ENCODE measurements at regions not wholly inside any gene's neighbourhood (a gene's known extent, or its start where the extent isn't known, plus 50 kb on each side); places are given as distances from the start of the nearest gene placed in this dataset.
"Not testable (repeated sequence)": the region's sequence is repeated elsewhere in the genome, so short reads cannot be mapped to it uniquely, and the experiment has no call there.

DNA sequence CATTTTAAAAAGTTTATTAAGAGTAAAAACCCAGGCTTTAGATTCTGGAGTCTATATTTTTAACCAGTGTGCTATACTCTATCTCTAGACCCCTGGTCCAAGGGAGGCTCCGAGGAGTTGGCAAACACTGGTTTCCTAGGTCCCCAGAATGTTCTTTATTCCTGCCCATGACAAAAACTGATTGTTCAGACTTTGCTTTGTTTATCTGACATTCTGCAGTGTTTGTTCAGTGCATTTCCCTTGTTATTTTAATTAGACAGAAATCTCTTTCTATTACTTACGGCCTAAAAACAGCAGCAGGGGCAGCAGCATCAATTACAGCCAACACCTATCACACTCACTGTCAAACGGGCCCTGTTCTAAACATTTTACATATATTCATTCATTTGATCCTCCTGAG, 2011.6 kb upstream of the WWC1 start:
- intact Hi-C loops (cut with DNase I): no loop called here
- H3K27ac ChIP-seq: no peak overlapping the region
- TF ChIP-seq, protein P1, sequence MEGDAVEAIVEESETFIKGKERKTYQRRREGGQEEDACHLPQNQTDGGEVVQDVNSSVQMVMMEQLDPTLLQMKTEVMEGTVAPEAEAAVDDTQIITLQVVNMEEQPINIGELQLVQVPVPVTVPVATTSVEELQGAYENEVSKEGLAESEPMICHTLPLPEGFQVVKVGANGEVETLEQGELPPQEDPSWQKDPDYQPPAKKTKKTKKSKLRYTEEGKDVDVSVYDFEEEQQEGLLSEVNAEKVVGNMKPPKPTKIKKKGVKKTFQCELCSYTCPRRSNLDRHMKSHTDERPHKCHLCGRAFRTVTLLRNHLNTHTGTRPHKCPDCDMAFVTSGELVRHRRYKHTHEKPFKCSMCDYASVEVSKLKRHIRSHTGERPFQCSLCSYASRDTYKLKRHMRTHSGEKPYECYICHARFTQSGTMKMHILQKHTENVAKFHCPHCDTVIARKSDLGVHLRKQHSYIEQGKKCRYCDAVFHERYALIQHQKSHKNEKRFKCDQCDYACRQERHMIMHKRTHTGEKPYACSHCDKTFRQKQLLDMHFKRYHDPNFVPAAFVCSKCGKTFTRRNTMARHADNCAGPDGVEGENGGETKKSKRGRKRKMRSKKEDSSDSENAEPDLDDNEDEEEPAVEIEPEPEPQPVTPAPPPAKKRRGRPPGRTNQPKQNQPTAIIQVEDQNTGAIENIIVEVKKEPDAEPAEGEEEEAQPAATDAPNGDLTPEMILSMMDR (IDR thresholded peaks at IDR 0.05): no peak
- no peak overlapping the region for H3K4me3 ChIP-seq
- ATAC-seq (no peak), DNase-seq (no peak)
- no peaks in the 10 kb centered on the region for H3K4me1 ChIP-seq
- no peaks in the 10 kb centered on the region for H3K36me3 ChIP-seq
- no peaks in the 10 kb centered on the region for H3K27me3 ChIP-seq
- no peaks in the 10 kb centered on the region for H3K9me3 ChIP-seq

DNA sequence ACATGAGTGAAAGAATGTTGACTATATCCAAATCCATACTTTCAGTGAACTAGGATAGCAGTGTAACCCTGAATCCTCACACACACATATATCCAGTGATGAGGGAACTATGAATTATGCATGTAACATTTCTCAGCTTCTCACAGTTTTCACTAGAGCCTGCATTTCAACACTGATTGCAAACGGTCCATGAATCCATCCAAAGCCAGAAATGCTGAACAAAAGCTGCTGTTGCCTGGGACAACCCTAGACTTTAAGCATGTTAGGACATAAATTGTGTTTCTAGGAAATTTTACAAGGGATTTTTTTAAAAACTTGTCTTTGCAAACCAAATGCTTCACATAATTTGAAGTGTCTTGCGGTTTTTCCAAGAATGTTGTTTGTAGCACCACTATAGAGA, 2010.0 kb upstream of the WWC1 start:
- no peaks in the 10 kb centered on the region for H3K36me3 ChIP-seq
- TF ChIP-seq, protein P1 (IDR thresholded peaks at IDR 0.05): no peak
- H3K9me3 ChIP-seq: no peaks in the 10 kb centered on the region
- no peak overlapping the region for H3K27ac ChIP-seq
- no peaks in the 10 kb centered on the region for H3K4me1 ChIP-seq
- DNase-seq (no peak), ATAC-seq (no peak)
- no peaks in the 10 kb centered on the region for H3K27me3 ChIP-seq
- no peak overlapping the region for H3K4me3 ChIP-seq
- intact Hi-C loops (cut with DNase I): no loop called here

DNA sequence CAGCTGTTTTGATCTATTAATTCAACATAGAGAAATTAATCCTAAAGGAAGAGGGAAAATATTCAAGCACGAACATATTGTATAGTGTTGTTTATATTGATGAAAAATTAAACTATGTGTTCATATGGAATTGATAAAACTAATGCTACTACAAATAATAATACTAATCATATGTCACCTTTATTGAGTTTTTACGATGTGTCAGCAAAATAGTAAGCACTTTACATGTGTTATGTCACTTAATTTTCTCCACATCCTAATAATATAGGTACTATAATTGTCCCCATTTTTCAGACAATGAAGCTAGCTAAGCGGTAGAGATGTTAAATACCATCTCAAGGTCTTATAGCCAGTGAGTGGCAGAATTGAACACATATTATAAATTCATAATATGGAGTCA, 2008.5 kb upstream of the WWC1 start:
- TF ChIP-seq, protein P1 (IDR thresholded peaks at IDR 0.05): no peak
- Histone ChIP-seq H3K27me3 (no peaks in the 10 kb centered on the region), H3K4me1 (no peaks in the 10 kb centered on the region), H3K36me3 (no peaks in the 10 kb centered on the region), H3K9me3 (no peaks in the 10 kb centered on the region), H3K27ac (no peak overlapping the region), H3K4me3 (no peak overlapping the region)
- DNase-seq: no peak
- no peak for ATAC-seq
- intact Hi-C loops (cut with DNase I): no loop called here

DNA sequence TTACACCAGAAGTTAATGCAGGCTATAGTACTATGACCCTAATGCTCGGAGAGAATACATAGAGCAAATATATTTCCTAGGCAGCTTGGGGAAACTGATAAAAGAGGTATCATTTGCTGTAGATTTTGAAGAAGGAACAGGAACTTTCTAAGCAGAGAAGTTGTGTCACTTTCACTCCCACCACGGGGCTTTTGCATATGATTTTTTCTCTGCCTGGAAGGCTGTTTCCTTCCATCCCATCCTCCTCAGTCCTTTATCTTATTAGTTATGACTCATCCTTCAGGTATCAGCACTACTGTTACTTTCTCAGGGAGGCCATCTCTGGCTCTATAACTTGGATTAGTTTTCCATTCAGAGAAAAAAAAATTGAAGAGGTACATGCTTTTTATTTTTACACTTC, 2006.1 kb upstream of the WWC1 start:
- DNase-seq: no peak

DNA sequence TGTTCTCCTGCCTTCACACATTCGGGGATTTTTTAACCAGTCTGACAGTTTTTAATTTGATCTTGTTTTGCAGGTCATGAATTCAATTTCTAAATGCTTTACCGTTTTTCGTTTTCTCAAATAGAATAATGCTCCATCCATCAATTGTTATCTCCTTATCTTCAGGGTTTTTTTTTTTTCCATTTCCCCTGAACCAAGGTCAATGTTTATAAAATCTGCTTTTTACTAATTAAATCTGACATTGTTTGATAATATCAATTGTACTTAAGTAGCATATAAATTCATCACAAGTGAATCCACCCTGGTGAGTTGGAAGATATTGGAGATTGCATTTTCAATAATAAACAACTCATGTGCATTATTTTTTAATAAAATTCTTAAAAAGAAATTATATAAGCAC, 2004.6 kb upstream of the WWC1 start:
- TF ChIP-seq, protein P1 (IDR thresholded peaks at IDR 0.05): no peak
- H3K27ac ChIP-seq: no peak overlapping the region
- no peaks in the 10 kb centered on the region for H3K4me1 ChIP-seq
- no peak for ATAC-seq
- no peaks in the 10 kb centered on the region for H3K27me3 ChIP-seq
- H3K4me3 ChIP-seq: no peak overlapping the region
- intact Hi-C loops (cut with DNase I): no loop called here
- H3K36me3 ChIP-seq: no peaks in the 10 kb centered on the region
- H3K9me3 ChIP-seq: no peaks in the 10 kb centered on the region
- DNase-seq: no peak

More for the DNA sequence above, 2006.1 kb upstream of the WWC1 start:
- no peaks in the 10 kb centered on the region for H3K4me1 ChIP-seq
- no peaks in the 10 kb centered on the region for H3K36me3 ChIP-seq
- no peaks in the 10 kb centered on the region for H3K9me3 ChIP-seq
- no peak overlapping the region for H3K4me3 ChIP-seq
- no peak for ATAC-seq
- intact Hi-C loops (cut with DNase I): no loop called here
- no peak overlapping the region for H3K27ac ChIP-seq
- H3K27me3 ChIP-seq: no peaks in the 10 kb centered on the region
- TF ChIP-seq, protein P1 (IDR thresholded peaks at IDR 0.05): no peak

DNA sequence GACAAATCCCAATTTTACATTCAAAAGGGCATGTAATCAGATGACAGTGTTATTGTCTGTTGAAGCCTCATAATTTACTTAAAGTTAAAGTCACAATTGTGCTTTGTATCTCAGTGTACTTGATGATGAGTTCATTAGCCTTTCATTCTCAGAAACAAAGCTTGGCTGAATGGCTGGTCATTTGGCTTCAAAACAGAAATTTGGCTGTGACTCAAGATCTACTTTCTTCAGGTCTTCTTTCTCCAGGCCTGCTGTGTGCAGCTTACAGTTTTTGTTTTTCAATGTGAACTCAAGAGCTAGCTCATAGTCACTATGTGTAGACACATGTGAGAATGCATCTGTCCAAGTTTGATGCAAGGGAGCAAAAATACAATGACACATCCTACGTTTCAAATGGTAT, 2003.6 kb upstream of the WWC1 start:
- no peak for DNase-seq
- H3K4me1 ChIP-seq: no peaks in the 10 kb centered on the region

DNA sequence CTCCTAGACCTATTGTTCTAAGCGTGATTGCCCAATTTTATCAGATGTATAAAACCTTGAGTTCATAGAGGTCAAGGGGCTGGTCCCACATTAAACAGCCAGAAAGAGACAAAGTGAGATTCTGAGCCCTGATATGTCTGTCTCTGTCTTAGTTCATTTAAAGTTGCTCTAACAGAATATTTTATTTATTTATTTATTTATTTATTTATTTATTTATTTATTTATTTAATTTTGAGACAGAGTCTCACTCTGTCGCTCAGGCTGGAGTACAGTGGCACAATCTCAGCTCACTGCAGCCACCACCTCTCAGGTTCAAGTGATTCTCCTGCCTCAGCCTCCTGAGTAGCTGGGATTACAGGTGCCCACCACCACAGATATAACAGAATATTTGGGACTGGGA, 1999.6 kb upstream of the WWC1 start:
- H3K27me3 ChIP-seq; intact Hi-C loops (cut with DNase I); DNase-seq; H3K27ac ChIP-seq; H3K9me3 ChIP-seq; H3K4me3 ChIP-seq; H3K36me3 ChIP-seq; H3K4me1 ChIP-seq; ATAC-seq: not testable (repeated sequence)

More for the DNA sequence above, 2003.6 kb upstream of the WWC1 start:
- no peaks in the 10 kb centered on the region for H3K9me3 ChIP-seq
- H3K4me3 ChIP-seq: no peak overlapping the region
- no peak for ATAC-seq
- intact Hi-C loops (cut with DNase I): no loop called here
- H3K27me3 ChIP-seq: no peaks in the 10 kb centered on the region
- TF ChIP-seq, protein P1 (IDR thresholded peaks at IDR 0.05): no peak
- H3K36me3 ChIP-seq: no peaks in the 10 kb centered on the region
- no peak overlapping the region for H3K27ac ChIP-seq

Measured in upper lobe of right lung (tissue), 1 donor.